Omental fat pad (tissue), 3 donors: ENCODE measurements at regions not wholly inside any gene's neighbourhood (a gene's known extent, or its start where the extent isn't known, plus 50 kb on each side); places are given as distances from the start of the nearest gene placed in this dataset.

ENCODE experiments used
- ATAC-seq: fragments of 150-250 bp; one replicate; pipeline ENCODE4 v1.9.1; 2016; ENCODE audit warnings: mild to moderate bottlenecking, moderate library complexity; ENCODE audit not compliant: low FRiP score
- DNase-seq: peaks from one replicate; pipeline ENCODE4 v3.0.0-alpha.2; 2019; ENCODE audit warnings: low spot score
- CTCF ChIP-seq, 3 donors: fragments of 450-650 bp; IDR thresholded peaks; one replicate each; pipeline ENCODE4 v1.5.1; 2016 to 2017; ENCODE audit warnings: antibody characterized with exemption in 3 of 3, mild to moderate bottlenecking in 3 of 3, moderate library complexity in 2 of 3

- no peak for ATAC-seq
- TF ChIP-seq CTCF (IDR thresholded peaks at IDR 0.05): no peak
- DNase-seq: no peak
Measured at GRCh38 chr5:56499901-56500300, 266.8 kb upstream of the ANKRD55 start.

GRCh38 chr5:56499491-56499890, 266.4 kb upstream of the ANKRD55 start:
- TF ChIP-seq CTCF (IDR thresholded peaks at IDR 0.05): no peak
- no peak for ATAC-seq
- DNase-seq: no peak

- no peak for DNase-seq
- no peak for ATAC-seq
- no peak for TF ChIP-seq CTCF (IDR thresholded peaks at IDR 0.05)
Measured at GRCh38 chr5:56498759-56499395, 265.7 kb upstream of the ANKRD55 start.

GRCh38 chr5:56496581-56497063, 263.5 kb upstream of the ANKRD55 start:
- TF ChIP-seq CTCF (IDR thresholded peaks at IDR 0.05): no peak
- ATAC-seq: no peak

GRCh38 chr5:56494300-56494731, 261.2 kb upstream of the ANKRD55 start:
- ATAC-seq (no peak), DNase-seq (no peak)
- no peak for TF ChIP-seq CTCF (IDR thresholded peaks at IDR 0.05)

More at GRCh38 chr5:56496581-56497063, 263.5 kb upstream of the ANKRD55 start:
- no peak for DNase-seq

GRCh38 chr5:56493766-56494165, 260.6 kb upstream of the ANKRD55 start:
- DNase-seq (no peak), ATAC-seq (no peak)
- TF ChIP-seq CTCF (IDR thresholded peaks at IDR 0.05): no peak

GRCh38 chr5:56493308-56493707, 260.2 kb upstream of the ANKRD55 start:
- ATAC-seq (no peak), DNase-seq (no peak)
- TF ChIP-seq CTCF (IDR thresholded peaks at IDR 0.05): no peak
